Hepatic stellate cell (primary cell): ENCODE measurements at regions not wholly inside any gene's neighbourhood (a gene's known extent, or its start where the extent isn't known, plus 50 kb on each side); places are given as distances from the start of the nearest gene placed in this dataset.
"Not testable (repeated sequence)": the region's sequence is repeated elsewhere in the genome, so short reads cannot be mapped to it uniquely, and the experiment has no call there.

Source experiments
- DNase-seq: peaks from one replicate; pipeline ENCODE4 v3.0.0; 2011; ENCODE audit warnings: low spot score

DNA sequence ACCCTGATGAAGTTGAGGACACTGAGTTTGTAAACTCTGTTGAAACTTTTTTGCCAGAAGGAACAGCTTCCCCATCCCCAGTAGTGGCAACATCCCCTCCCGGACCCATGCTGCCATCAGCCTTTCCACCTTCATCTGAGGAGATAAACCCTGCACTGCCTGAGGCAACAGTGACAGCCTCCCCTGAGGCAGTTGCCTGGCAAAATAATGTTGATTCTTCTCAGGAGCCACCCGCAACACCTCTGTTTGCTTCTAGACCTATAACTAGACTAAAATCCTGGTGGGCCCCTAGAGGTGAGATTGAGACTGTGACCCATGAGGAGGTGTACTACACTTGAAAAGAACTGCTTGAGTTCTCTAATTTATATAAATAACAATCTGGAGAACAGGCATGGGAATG is 597.6 kb upstream of the NR3C2 start:
- DNase-seq: not testable (repeated sequence)

DNA sequence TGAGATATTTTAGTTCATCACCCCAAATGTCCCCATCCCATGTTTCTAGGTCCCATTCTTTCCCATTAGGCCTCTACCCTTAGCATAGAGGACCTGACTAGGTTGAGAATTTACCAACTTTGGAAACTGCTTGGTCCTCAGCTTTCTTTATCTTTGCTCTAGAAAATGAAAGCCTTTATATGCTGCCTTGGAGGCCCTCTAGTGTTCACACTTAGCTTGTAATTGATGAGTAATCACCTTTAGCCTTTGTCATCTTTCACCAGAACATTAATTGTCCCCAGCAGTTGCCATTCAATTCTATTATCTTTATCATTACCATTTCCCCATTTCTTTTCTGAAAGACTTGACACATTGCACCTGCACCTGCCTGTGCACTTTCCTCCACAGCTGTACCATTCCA is 589.2 kb upstream of the NR3C2 start:
- peak; percentile 1 for DNase-seq

DNA sequence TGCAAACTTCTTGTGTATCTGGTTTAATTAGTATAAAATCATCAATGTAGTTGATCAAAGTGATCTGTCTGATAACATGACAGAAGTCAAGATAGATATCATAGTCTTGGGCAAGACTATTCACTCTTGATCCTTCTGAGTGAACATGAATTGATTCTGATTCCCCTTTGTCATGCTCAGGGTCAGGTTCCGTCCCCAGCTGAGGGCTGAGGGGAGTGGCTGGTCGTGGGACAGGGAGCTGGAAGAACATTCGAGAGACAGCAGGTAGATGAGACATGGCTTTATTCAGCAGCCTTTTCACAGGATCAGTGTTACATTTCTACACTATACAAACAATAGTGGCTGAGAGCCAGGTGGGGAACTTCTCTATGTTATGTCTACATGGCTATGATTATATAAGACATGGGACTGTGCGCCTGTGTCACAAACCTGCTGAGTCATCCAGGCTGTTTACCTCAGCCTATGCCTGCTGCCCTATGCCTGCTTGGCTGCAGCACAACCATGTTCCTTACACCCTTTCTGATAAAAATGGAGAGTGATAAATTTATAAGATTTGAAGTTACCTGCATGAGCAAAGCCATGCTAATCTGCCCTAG is 586.9 kb upstream of the NR3C2 start:
- DNase-seq: no peak

DNA sequence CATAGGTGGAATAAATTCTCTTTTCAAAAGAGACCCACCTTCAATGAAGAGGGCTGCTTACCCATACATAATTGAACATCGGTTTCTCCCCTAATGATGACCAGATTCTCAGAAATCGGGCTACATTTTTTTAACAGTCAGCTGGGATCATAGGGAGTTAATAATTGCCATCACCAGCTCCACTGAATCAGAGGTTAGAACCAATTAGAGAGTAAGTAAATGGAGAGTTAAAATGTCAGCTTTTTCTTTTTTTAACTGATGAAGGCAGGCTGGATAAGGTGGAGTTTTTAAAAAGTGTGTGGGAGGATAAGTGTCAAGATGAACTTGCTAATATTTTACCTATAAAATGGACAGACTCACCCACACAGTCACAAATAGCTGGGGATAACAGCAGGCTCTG is 584.5 kb upstream of the NR3C2 start:
- no peak for DNase-seq

DNA sequence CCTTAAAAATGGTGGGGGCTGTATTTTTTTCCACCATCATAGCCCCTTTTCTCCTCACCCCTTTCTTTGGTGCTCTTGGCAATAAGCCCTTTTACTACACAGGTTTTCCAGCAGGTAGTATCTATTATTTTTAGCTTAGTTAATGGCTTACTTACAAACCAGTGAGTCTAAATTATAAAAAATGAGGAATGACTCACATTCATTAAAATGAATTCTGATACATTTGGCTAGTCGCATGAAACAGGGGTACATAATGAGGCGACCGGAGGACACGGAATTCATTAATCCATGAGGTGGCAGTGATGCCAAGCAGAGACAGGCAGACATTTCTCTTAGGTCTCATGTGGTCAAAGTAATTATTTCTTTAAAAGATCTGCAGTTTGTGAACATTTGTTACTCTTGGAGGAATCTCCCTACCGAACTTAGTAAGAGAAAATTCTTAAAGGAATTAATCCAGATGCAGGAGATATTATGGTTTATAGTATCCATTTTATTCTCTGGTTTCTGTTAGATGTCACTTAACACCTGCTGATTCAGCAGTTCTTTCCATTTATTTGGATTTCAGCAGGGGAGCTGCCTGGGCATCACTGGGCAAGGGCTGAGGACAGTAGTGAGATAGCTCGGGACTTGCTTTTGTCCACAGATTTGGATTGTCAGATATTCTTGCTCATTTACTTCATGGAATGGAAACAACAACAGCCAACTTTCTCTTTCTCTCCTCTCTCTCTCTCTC is 575.0 kb upstream of the NR3C2 start:
- DNase-seq: no peak

DNA sequence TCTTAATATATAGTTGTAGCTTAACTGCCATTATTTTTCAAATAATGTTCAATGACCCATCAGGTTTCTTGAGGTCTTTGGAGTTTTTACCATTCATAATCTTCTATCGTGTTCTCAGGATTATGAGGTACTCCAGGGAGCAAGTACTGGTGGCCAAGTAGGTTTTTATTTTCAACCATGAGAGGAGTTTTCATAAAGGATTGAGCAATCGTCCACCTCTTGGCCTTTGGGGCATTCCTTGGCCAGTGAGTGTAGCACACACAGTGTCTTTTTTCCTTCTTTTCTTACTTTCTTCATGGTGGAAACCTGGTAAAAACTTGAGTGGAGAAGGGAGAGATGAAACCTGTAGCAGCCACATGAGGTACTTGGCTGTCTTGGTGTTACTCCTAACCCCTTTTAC is 567.0 kb upstream of the NR3C2 start:
- no peak for DNase-seq

DNA sequence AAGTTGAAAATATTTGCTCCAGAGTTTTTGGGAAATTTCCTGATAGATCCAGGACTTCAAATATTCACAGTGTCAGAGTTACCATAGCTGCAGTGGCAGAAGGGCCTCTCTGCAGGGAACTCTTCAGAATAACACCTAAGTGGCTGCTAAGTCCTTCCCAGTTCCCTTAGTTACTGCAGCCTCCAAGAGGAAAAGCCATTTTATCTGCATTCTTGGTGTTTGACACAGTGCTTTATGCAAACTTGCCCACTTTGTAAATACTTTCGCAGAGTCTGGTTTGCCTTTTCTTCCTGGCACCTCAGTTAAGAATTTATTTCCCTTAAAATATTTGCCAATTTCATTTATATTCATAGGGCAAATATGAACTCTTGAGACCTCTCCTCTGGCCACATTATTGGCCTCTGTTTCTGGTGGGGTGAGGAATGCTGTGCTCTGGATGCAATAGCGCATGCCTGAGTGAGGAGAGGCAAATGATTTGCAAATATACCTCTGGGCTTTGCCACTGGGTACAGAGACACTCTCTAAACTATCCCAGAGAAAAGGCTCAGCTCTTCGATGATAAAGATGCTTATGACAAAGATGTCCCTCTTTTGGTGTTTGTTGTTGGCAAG is 566.3 kb upstream of the NR3C2 start:
- no peak for DNase-seq

DNA sequence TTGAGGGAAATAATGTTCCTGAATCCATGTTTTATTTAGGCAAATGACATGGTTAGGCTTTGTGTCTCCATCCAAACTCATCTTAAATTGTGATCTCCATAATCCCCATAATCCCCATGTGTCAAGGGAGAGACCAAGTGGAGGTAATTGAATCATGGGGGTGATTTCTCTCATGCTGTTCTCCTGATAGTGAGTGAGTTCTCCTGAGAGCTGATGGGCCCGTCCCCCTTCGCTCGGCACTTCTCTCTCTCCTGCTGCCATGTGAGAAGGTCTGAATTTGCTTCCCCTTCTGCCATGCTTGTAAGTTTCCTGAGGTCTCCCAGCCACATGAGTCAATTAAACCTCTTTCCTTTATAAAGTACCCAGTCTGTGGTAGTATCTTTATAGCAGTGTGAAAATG is 563.0 kb upstream of the NR3C2 start:
- DNase-seq: no peak

DNA sequence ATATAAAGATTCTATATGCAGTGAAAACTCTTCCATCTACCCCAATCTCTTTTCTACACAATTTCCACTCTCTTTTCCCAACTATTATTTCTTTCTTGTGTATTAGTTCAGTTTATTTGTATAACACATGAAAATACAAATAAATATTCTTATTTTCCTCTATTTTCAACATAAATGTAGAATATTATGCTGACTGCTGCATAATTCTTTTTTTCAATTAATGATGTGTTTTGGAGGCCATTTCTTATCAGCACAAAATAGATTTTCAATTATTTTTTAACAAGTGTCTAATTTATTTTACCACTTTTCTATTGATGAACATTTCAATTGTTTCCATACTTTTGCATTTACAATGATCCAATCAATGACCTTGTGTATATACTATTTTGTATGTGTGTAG is 557.7 kb upstream of the NR3C2 start:
- DNase-seq: no peak

DNA sequence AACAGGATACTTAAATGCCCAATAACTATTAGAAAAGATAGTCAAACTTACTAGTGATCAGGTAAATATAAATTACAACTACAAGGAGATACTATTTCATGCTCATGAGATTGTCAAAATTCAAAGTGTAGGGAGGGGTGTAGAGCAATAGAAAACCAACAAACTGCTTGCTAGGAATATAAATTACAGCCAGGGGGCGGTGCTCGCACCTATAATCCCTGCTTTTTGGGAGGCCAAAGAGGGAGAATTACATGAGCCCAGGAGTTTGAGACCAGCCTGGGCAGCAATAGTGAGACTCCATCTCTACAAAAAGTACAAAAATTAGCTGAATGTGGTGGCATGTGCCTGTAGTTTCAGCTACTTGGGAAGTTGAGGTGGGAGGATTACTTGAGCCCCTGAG is 556.5 kb upstream of the NR3C2 start:
- DNase-seq: no peak

DNA sequence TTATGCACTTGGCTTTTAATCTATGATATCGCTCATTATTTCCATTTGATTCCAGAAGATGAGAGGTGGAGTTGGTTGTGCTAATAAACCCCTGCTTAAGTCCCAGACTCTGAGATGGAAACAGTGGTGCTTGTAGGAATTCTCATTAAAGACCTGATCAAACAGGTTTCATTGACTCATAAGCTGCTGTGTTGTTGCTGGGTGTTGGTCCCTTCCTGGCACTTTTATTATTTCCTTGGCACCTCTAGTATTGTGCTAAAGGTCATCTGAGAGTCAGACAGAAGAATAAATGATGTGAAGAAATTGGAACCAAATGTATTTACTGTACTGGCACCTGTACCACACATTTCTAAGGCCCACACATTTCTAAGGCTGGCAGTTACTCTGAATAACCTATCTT is 544.7 kb upstream of the NR3C2 start:
- no peak for DNase-seq

DNA sequence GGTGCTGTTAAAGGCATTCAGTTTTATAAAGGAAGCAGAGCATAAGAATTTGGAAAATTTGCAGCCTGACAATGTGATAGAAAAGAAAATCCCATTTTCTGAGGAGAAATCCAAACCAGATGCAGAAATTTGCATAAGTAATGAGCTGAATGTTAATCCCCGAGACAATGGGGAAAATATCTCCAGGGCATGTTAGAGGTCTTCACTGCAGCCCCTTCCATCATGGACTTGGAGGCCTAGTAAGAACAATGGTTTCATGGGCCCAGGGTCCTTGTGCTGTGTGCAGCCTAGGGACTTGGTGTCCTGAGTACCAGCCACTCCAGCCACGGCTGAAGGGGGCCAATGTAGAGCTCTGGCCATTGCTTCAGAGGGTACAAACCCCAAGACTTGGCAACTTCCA is 542.7 kb upstream of the NR3C2 start:
- DNase-seq: no peak

DNA sequence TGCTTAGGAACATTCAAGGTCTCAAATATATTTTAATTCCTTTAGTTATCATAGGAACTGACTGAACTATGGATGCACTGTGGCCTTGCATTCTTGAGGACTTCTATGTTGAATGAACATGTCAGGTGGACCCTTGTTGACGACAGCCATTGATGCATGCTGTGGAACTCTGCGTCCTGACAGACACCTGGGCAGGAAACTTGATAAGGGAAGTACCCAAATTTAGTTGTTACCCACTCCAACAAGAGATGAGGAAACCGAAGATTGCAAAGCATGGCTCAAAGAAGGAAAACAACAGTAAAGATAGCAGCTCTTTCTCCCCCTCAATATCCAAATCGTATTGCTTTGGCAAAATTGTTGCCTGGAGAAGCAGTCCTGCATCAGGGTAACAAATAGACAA is 540.0 kb upstream of the NR3C2 start:
- DNase-seq: no peak

DNA sequence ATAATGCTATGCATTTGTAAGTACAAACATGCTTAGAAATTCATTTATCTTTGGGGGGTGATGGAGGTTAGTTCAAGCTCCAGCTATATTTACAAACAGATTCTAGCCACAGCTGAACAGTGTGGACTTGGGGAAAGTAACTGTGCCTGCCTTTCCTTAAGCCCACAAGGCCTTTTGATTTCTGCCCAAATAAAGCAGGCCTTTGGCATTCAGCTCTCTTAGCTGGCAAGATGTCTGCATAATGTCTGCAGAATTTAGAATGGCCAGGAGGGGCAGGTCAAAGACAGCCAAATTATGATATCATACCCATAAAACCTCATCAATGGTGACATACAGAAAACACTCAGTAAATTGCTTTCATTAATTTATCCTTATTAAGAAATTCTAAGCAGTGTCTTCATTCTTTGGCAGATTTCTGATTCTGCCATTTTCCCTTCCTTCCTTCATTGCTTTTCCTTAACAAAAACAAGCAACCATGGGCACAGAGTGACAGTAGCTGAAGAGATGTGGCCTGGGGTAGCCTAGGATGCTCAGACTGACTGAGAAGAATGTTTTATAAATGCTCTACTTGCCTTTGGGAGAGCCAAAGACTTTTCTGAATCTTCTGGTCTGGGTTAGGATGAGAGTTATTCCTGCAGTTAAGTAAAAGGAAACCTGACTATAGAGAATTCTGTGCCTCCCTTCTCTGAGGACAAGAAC is 538.7 kb upstream of the NR3C2 start:
- DNase-seq: no peak

DNA sequence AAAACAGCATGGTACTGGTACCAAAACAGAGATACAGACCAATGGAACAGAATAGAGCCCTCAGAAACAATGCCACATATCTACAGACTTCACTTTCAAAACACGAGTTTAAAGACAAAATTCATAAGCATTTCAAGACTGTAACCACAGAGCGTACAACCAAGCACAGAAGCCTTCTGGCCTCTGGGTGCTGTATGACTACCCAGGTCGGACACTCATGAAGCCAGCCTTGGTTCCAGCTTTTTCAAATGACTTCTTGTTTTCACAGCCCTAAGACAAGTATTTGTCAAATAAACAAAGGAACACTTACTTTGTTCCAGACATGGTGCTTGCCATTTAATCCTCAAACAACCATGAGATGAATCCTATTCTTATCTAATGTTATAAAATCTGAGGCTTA is 536.1 kb upstream of the NR3C2 start:
- DNase-seq: no peak

DNA sequence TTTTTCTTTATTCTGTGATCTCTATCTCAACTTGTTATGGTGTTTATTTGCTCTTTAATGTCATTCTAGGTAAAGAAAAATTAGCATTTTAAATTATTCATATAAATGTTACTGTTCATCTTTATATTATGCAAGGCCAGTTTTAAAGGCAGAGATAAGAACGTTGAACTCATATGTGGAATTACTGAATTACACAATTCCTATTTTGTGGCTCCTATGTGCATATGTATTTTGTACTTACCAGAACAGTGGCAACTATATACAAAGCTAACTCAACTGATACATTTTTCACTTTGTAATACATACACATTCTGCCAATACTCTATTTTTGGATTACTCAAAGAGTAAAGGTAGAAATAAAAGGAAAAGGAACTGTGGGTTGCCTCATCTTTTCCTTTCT is 533.2 kb upstream of the NR3C2 start:
- no peak for DNase-seq

DNA sequence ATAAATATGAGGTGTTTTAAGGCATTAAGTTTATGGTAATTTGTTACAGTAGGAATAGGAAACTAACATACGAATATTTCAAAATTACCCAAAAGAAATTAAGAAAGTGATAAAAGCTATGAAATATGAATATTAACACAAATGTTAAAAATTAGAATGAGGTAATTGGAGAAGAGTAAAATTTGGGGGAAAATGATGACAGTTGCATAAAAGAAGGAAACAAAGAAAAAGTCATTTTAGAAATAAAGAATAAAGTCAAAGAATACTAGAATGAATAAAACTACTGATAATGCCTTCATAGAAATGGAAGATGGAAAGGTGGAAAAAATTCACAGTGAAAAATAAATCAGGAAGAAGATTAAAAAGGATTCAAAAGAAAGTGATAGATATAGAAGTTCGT is 522.9 kb upstream of the NR3C2 start:
- DNase-seq: no peak

DNA sequence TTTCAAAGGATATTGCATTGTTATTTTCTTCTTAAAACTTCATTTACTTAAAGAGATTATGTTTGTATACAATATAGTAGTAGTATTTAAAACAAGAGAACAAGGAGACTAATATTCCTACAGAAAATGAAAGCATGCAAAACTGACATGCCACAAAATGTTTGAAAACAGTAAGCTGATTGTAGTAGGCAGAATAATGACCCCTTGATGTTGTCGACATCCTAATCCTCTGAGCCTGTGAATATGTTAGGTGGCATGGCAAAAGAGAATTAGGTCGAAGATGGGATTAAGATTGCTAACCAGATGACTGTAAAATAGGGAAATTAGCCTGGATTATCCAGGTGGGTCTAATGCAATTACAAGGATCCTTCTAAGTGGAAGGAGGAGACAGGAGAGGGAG is 522.2 kb upstream of the NR3C2 start:
- no peak for DNase-seq

DNA sequence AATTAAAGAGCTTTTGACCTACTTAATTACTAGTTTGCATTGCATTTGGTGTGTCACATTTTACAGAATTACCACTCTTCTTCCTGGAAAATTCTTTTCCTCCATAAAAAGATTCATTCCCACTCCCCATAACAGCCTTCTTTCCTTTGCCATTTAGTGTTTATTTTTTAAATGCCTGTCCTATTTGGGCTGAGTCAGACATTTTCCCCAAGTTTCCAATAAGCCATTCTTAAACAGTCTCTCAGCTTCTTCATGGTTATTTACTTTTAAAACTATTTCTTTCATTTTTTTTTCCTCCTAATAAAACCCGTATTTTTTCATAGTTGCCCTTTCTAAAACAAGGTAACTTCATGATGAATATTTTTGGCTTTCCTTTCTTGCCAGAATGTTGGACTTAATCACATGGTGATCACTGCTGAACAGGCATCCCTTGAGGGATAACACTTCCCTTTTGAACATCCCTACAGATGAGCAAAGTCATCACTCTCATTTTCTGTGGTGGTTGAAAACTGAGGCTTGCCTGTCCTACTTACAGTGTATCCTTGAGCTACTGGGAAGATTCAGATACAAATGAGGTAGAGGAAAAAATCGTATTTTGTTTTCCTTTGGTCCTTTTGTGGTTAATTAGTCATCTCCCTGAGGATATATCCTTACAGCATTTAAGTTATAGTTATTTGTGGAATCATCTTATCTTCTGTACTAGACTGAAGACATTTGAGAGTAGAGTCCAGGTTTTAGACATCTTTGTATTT is 520.5 kb upstream of the NR3C2 start:
- peak; percentile 9 for DNase-seq

DNA sequence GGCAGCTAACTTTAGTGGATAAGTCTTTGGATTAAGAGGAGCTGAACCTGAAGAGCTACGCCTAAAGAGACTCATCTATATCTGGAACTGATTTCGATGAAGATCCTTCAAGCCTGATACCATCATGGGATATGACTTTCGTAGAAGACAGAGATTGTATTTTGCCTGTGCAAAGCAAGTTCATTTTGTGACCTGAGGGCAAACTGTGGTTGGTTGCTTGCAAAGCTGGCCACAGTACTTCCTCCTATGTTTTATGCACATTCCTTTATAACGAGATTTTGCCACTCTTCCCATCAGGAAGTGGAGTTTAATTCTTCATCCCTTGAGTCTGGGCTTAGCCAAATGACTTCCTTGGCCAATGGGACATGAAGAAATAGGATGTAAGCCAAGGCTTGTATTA is 519.3 kb upstream of the NR3C2 start:
- no peak for DNase-seq

DNA sequence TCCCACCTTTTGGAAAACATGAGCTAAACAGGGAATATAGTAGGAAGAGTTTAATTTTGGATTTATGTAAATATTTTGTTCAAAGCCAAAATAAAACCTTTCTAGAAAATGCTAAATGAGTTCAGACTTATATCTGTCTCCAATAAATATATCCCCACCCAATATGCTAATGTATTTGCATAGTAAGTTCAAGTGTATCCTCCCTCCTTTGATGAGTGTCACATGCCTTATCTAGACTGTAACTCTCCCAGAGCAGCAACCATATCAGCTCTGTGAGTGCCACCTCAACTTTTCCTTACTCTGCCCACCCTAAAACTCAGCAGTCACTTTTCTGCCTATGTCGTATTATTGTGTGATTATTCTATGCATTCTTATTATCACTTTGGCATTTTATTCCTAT is 516.1 kb upstream of the NR3C2 start:
- DNase-seq: no peak

DNA sequence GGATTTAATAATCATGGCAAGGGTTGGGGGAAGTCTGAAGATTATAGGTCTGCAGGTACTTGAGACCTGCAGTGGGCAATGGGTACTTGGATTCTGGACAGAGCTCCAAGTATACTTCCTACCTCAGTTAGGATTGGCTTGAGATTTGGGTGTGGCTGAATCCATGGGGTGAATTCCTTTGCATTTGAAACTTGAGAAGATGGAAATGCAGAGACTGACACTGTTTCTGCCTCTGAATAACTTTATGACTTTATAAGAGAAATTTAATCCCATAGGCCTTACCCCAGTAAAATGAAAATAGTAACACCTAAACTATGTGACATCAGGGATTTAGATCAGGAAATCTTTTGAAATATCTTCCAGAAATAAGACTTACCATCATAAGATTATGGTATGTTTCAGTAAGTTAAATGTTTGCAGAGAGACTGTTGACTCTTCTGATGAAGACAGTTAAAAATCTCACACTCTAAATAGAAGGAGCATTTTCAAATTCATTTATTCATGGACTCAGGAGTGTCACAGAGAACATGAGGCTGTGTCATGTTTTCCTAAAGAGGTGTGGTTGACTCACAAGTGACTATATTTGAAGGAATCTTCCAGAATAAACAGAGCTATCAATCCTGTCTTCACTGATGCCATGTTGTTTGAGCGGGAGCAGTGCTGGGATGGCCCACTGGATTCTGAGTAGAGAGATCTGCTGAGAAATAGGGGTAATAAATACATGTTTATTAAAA is 513.5 kb upstream of the NR3C2 start:
- DNase-seq: no peak
